DMS153 treated with DMSO at 0.1 percent for 48 hours (cell line): ENCODE measurements at regions not wholly inside any gene's neighbourhood (a gene's known extent, or its start where the extent isn't known, plus 50 kb on each side); places are given as distances from the start of the nearest gene placed in this dataset.

ENCODE experiments used
- DNase-seq: peaks from one replicate; lab custom pipeline; 2025; ENCODE audit not compliant: unreplicated experiment; lab: John Stamatoyannopoulos, UW

- peak; percentile 62 for DNase-seq
Observed at GRCh38 chrX:20527558-20528011, 260.9 kb upstream of the RPS6KA3 start.

GRCh38 chrX:20527041-20527440 is 260.3 kb upstream of the RPS6KA3 start:
- DNase-seq, result no peak

DNA sequence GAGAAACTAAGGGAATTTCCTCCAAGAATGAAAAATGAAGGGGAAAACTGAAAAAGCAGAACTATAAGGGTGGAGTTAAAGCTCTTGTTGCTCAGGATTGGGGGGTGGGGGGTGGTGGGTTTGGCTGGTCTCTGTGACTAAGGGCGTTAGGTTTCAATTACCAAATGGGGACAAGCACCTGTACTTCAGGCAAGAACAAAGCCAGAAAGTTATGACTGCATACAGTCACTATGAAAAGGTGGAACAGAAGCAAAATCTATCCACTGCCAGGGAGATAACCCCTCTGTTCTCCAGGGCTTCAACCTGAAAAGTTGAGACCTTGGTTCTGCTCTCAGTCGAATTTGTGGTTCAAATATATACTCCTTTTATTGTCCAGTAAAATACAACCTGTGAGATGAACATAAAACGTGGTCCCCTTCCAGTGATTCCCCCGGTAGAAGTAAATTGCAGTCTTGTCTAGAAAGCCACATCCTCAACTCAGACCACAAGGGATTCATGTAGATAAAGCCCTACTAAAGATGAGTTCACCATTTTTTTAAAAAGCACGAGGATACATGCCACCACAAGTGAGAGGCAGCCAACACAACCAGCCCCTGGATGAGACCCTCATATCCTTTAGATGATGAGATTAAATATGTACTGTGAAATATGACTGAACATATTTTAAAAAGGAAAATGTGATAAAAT is 257.1 kb upstream of the RPS6KA3 start:
- no peak for DNase-seq

- DNase-seq, result no peak
Observed at GRCh38 chrX:20522420-20522819, 255.7 kb upstream of the RPS6KA3 start.

DNA sequence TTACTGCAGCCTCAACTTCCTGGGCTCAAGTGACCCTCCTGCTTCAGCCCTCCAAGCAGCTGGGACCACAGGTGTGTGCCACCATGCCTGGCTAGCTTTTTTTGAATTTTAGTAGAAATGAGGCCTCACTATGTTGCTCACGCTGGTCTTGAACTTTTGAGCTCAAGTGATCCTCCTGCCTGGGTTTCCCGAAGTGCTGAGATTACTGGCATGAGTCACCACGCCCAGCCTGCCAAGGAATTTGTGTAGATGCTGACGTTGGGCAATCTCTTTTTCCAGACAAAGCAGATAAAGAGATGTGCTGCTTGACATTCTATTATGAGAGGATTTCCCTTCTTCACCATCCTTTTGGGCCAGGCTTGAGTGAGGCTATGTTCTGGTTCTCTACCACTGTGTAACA is 254.5 kb upstream of the RPS6KA3 start:
- DNase-seq, result no peak

GRCh38 chrX:20519826-20520225 is 253.1 kb upstream of the RPS6KA3 start:
- no peak for DNase-seq

DNA sequence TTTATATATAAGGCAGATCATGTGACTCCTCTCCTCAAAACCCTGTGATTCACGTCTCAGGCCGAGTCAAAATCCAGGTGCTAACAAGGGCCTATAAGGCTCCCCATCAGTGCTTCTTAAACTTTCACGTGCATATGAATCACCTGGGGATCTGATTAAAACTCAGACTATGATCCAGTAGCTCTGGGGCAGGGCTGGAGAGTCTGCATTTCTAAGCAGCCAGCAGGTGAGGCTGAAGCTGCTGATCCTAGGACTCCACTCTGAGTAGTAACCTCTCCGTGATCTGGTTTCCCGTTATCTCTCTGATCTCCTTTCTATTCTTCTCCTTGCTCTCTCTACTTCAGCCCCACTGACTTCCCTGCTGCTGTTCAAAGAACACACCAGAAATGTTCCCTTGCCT is 252.4 kb upstream of the RPS6KA3 start:
- DNase-seq, result no peak

DNA sequence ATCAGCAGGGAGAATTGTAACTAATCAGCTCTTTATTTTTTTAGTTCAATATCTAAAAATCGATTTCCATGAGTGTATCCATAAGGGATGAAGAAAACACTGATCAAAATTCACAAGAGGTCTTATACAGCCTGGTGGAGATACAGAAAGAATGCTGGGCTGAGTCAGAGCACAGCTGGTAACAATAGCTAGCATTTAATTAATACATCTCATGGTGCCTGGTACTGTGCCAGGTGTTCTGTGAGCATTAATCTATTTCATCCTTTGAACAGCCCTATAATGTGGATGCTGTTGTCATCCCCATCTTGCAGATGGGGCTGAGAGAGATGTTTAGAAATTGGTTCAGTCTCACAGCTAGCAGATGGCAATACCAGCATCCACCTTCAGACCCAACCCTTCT is 250.9 kb upstream of the RPS6KA3 start:
- no peak for DNase-seq

- DNase-seq, result no peak
Observed at GRCh38 chrX:20515841-20516461, 249.2 kb upstream of the RPS6KA3 start.

DNA sequence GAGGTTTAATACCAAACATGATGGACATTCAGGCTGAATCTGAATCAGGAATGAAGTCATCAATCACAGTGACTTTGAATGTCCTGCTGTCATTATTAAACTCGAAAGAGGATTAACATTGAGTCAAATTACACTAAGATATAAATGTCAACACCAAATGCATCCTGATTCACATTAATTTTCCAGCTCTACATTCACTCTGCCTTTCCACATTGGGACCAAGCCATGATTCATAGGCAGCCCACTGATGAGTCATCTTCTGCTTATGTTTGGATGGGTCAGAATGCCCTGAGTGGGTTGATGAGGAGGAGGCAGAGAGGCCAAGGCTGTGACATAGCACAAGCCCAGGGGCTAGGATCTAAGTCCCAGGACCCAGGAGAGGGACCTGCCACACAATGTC is 247.6 kb upstream of the RPS6KA3 start:
- DNase-seq, result no peak

DNA sequence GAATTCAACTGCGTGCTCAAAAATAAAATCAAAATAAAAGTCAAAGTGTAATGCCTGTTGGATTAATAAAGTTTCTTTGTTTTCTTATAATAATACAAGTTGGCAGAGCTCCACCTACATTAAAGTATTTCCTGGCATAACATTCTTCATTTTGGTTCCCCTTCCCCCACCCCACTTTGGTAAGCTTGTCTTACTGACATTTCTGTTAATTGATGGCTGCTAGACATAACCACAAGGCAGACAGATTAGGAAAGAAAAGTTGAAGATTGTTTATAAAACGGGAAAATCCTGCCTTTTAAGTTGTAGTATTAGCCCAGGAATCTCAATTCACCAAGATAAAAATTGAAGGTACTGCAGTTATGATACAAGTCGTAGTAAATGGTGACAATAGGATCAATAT is 246.5 kb upstream of the RPS6KA3 start:
- no peak for DNase-seq

GRCh38 chrX:20511792-20512191 is 245.1 kb upstream of the RPS6KA3 start:
- no peak for DNase-seq

- no peak for DNase-seq
Observed at GRCh38 chrX:20507901-20508620, 241.4 kb upstream of the RPS6KA3 start.

DNA sequence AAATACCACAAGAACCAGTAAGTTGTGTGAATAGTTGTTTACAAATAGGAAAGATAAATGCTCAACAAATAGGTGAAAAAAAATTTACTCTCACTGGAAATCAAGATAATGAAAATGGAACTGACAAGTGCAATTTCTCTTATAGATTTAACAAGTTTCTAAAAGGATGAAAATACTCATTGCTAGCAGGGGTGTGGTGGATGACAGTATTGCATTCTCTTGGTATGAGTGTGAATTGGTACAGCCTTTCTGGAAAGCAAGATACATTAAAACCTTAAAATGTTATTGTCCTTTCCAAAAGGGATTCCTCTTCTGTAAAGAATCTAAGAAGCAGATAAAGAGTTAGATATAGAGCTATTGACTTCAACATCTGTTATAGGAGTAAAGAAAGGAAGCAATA is 240.0 kb upstream of the RPS6KA3 start:
- DNase-seq, result no peak

DNA sequence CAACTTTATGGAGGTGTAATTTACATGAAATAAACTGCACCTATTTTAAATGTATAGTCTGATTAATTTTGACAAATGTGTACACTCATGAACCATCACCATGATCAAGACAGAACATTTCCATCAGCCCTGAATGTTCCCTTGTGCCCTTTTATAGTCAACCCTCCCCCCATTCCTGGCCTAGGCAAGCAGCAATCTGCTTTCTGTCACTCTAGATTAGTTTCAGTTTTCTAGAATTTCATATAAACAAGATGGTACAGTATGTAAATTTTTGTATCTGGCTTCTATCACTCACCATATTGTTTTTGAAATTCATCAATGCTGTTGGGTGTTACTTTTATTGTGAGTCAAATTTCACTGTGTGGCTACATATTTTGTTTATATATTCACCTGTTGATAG is 234.2 kb upstream of the RPS6KA3 start:
- DNase-seq, result no peak

DNA sequence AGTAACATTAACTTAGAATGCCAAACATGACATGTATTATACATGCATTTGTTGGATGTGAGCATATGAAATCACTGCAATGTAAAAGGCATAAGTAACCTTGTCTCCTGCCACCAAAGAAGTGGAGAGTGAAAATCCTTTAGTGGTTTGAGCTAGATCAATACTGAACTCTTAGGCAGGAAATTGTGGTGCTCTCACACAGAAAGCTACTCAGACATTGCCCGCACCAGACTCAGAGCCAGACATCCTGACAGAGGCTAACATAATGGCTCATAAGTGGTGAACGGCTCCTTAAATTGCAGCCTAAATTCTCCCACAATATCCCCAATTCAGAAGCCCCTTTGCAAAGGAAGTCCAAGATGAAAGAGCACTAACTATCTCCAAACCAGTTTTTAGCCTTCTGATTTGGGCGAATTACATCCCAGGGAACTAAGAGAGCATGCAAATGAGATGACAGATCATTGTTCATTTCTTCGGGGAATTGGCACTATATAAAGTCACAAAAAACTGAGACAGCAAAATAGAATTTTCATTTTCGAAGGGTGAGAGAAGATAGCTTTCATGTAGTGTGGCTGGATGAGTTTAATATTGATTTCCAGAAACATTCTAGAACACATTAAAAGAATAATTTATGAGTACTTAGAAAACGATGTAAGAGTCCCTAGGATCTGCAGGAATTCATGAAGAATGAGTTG is 233.6 kb upstream of the RPS6KA3 start:
- no peak for DNase-seq

- no peak for DNase-seq
Observed at GRCh38 chrX:20499763-20500162, 233.1 kb upstream of the RPS6KA3 start.

GRCh38 chrX:20498851-20499635 is 232.3 kb upstream of the RPS6KA3 start:
- DNase-seq, result no peak

- no peak for DNase-seq
Observed at GRCh38 chrX:20495575-20495974, 228.9 kb upstream of the RPS6KA3 start.

GRCh38 chrX:20488473-20488872 is 221.8 kb upstream of the RPS6KA3 start:
- no peak for DNase-seq

GRCh38 chrX:20487227-20487626 is 220.5 kb upstream of the RPS6KA3 start:
- DNase-seq, result no peak
